Middle frontal gyrus (tissue), 1 donor: ENCODE measurements at regions not wholly inside any gene's neighbourhood (a gene's known extent, or its start where the extent isn't known, plus 50 kb on each side); places are given as distances from the start of the nearest gene placed in this dataset.
A peak's percentile ranks its signal among the peaks of the same experiment; 100 is the strongest.

Source experiments
- DNase-seq: peaks from one replicate; pipeline ENCODE4 v3.0.0-alpha.2; 2015; ENCODE audit warnings: low spot score; ENCODE audit errors: extremely low spot score

- DNase-seq, result no peak
Observed at GRCh38 chr7:125670926-125671572, 741.4 kb upstream of the POT1 start.

- no peak for DNase-seq
Observed at GRCh38 chr7:125668321-125668993, 738.8 kb upstream of the POT1 start.

- no peak for DNase-seq
Observed at GRCh38 chr7:125664625-125665024, 735.0 kb upstream of the POT1 start.

GRCh38 chr7:125663961-125664360 is 734.3 kb upstream of the POT1 start:
- no peak for DNase-seq

GRCh38 chr7:125661677-125662076 is 732.1 kb upstream of the POT1 start:
- no peak for DNase-seq

GRCh38 chr7:125661006-125661405 is 731.4 kb upstream of the POT1 start:
- no peak for DNase-seq

- DNase-seq, result no peak
Observed at GRCh38 chr7:125654076-125654475, 724.5 kb upstream of the POT1 start.

- no peak for DNase-seq
Observed at GRCh38 chr7:125651823-125652528, 722.4 kb upstream of the POT1 start.

- no peak for DNase-seq
Observed at GRCh38 chr7:125648543-125648942, 718.9 kb upstream of the POT1 start.

GRCh38 chr7:125645770-125646169 is 716.1 kb upstream of the POT1 start:
- no peak for DNase-seq

- no peak for DNase-seq
Observed at GRCh38 chr7:125644109-125644508, 714.5 kb upstream of the POT1 start.

- no peak for DNase-seq
Observed at GRCh38 chr7:125643302-125643701, 713.7 kb upstream of the POT1 start.

GRCh38 chr7:125641884-125642283 is 712.3 kb upstream of the POT1 start:
- no peak for DNase-seq

- DNase-seq, result no peak
Observed at GRCh38 chr7:125636320-125636962, 706.8 kb upstream of the POT1 start.

- DNase-seq, result no peak
Observed at GRCh38 chr7:125618516-125618915, 688.9 kb upstream of the POT1 start.

- DNase-seq, result no peak
Observed at GRCh38 chr7:125611582-125611981, 682.0 kb upstream of the POT1 start.

- DNase-seq, result no peak
Observed at GRCh38 chr7:125606671-125607070, 677.0 kb upstream of the POT1 start.

- peak; percentile 28 for DNase-seq
Observed at GRCh38 chr7:125605241-125605640, 675.6 kb upstream of the POT1 start.

- DNase-seq, result no peak
Observed at GRCh38 chr7:125602441-125602840, 672.8 kb upstream of the POT1 start.

- DNase-seq, result no peak
Observed at GRCh38 chr7:125599387-125599786, 669.8 kb upstream of the POT1 start.

GRCh38 chr7:125592331-125592730 is 662.7 kb upstream of the POT1 start:
- DNase-seq, result no peak

GRCh38 chr7:125573126-125573525 is 643.5 kb upstream of the POT1 start:
- DNase-seq, result no peak
